Activated CD8-positive, alpha-beta T cell treated with anti-CD3 and anti-CD28 coated beads for 36 hours (primary cell): ENCODE measurements at regions not wholly inside any gene's neighbourhood (a gene's known extent, or its start where the extent isn't known, plus 50 kb on each side); places are given as distances from the start of the nearest gene placed in this dataset.

Source experiments
- ATAC-seq: fragments of 200-7000 bp; cut with Tn5 transposase; one replicate; pipeline ENCODE4 v1.10.0; 2021; ENCODE audit warnings: mild to moderate bottlenecking, moderate library complexity
- CTCF ChIA-PET: fragments of 350-600 bp; sonication (Branson Sonifier 250); formaldehyde crosslinking; loops from one replicate; lab custom pipeline; 2021; ENCODE audit warnings: antibody characterized with exemption; lab: Charles Lee
- POLR2A ChIA-PET: fragments of 350-600 bp; sonication (Branson Sonifier 250); formaldehyde crosslinking; loops from one replicate; lab custom pipeline; 2021; ENCODE audit warnings: antibody characterized with exemption; lab: Charles Lee
- DNase-seq: peaks from one replicate; pipeline ENCODE4 v3.0.0-alpha.2; 2020
- H3K27ac Mint-ChIP-seq: one replicate; pipeline ENCODE4 v1.8.0; 2021; ENCODE audit warnings: mild to moderate bottlenecking, mixed read lengths
- H3K27me3 Mint-ChIP-seq: one replicate; pipeline ENCODE4 v1.8.0; 2021; ENCODE audit warnings: mixed read lengths
- H3K36me3 Mint-ChIP-seq: one replicate; pipeline ENCODE4 v1.8.0; 2021; ENCODE audit warnings: low read depth, mixed read lengths
- H3K4me1 Mint-ChIP-seq: one replicate; pipeline ENCODE4 v1.8.0; 2021; ENCODE audit warnings: low read depth, mixed read lengths
- H3K4me3 Mint-ChIP-seq: one replicate; pipeline ENCODE4 v1.8.0; 2021; ENCODE audit warnings: mild to moderate bottlenecking, moderate library complexity, mixed read lengths
- H3K9me3 Mint-ChIP-seq: one replicate; pipeline ENCODE4 v1.8.0; 2021; ENCODE audit warnings: mixed read lengths
- CTCF ChIP-seq: fragments of 200-600 bp; IDR thresholded peaks from one replicate; pipeline ENCODE4 v1.8.0; 2022; ENCODE audit warnings: antibody characterized with exemption, mild to moderate bottlenecking
- intact Hi-C: fragments of 100-400 bp; cut with micrococcal nuclease; formaldehyde crosslinking; loops from one replicate; pipeline ENCODE4 v1.10.0; 2022

- no peak for DNase-seq
- H3K36me3 Mint-ChIP-seq: no peaks in the 10 kb centered on the region
- no peak for TF ChIP-seq CTCF
- POLR2A ChIA-PET: no interaction called here
- ATAC-seq: no peak
- H3K27me3 Mint-ChIP-seq: no peaks in the 10 kb centered on the region
- H3K27ac Mint-ChIP-seq: no peak overlapping the region
- CTCF ChIA-PET: no interaction called here
- H3K9me3 Mint-ChIP-seq: no peaks in the 10 kb centered on the region
- intact Hi-C loops: no loop called here
- H3K4me3 Mint-ChIP-seq: no peak overlapping the region
- H3K4me1 Mint-ChIP-seq: no peaks in the 10 kb centered on the region
Measured at GRCh38 chr5:2995035-2995434, 243.6 kb upstream of the IRX2 start.

DNA sequence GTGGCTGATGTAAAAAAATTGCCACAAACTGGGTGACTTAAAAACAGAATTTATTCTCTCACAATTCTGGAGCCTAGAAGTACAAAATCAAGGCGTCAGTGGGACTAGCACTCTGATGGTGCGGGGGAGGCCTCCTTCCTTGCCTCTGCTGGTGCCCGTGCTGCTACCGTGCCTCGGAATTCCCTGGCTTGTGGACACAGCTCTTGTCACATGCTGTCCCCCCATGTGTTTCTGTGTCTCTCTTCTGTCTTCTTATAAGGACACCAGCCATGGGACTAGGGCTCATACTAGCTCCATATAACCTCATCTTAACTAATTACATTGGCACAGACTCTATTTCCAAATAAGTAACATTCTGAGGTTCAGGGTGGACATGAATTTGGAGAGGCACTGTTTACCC lies 242.3 kb upstream of the IRX2 start:
- no peaks in the 10 kb centered on the region for H3K27me3 Mint-ChIP-seq
- ChIA-PET CTCF (no interaction called here), POLR2A (no interaction called here)
- ATAC-seq (no peak), DNase-seq (no peak)
- TF ChIP-seq CTCF: no peak
- intact Hi-C loops: no loop called here
- no peak overlapping the region for H3K4me3 Mint-ChIP-seq
- no peaks in the 10 kb centered on the region for H3K9me3 Mint-ChIP-seq
- H3K4me1 Mint-ChIP-seq: no peaks in the 10 kb centered on the region
- no peak overlapping the region for H3K27ac Mint-ChIP-seq
- H3K36me3 Mint-ChIP-seq: no peaks in the 10 kb centered on the region

DNA sequence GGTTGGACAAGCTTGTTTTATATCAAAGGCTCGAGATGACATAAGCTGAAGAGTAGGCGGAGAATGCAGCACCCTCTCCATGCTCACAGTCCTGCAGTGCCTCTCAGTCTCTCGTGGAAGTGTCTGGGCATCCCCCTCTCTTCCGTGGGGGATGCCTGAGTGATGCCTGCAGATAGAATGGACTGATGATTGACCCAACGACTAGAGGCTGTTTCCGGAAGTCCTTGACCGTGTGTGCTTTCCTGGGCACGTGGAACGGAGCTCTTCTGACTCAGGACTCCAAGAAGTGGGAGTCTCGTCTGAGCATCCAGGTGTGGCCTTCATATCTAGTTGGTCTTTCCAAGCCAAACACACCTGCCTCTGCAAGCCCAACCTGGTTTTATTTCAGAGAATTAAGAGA lies 241.8 kb upstream of the IRX2 start:
- no peak for TF ChIP-seq CTCF
- ChIA-PET POLR2A (no interaction called here), CTCF (no interaction called here)
- ATAC-seq (no peak), DNase-seq (no peak)
- intact Hi-C loops: no loop called here
- Mint-ChIP-seq H3K36me3 (no peaks in the 10 kb centered on the region), H3K4me1 (no peaks in the 10 kb centered on the region), H3K27me3 (no peaks in the 10 kb centered on the region), H3K27ac (no peak overlapping the region), H3K9me3 (no peaks in the 10 kb centered on the region), H3K4me3 (no peak overlapping the region)

DNA sequence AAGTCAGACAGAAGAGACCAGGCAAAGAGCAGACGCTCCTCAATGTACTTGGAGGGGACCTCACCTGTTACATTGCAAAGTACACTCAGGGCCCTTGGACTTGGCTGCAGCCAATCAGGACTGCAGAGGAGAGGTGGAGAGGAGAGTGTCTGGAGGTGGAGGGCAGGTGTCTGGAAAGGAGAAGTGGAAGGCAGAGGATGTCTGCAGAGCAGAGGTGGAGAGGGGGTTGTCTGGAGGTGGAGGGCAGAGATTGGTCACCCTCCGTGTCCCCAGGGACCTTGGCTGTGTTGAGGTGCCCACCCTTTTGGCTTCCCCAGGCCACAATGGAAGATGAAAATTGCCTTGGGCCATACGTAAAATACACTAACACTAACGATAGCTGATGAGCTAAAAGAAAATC lies 241.3 kb upstream of the IRX2 start:
- Mint-ChIP-seq H3K27ac (no peak overlapping the region), H3K36me3 (no peaks in the 10 kb centered on the region), H3K27me3 (no peaks in the 10 kb centered on the region), H3K9me3 (no peaks in the 10 kb centered on the region), H3K4me3 (no peak overlapping the region), H3K4me1 (no peaks in the 10 kb centered on the region)
- DNase-seq (no peak), ATAC-seq (no peak)
- ChIA-PET CTCF (no interaction called here), POLR2A (no interaction called here)
- no peak for TF ChIP-seq CTCF
- intact Hi-C loops: no loop called here

GRCh38 chr5:2991884-2992283 lies 240.4 kb upstream of the IRX2 start:
- H3K27me3 Mint-ChIP-seq: no peaks in the 10 kb centered on the region
- no peaks in the 10 kb centered on the region for H3K36me3 Mint-ChIP-seq
- H3K9me3 Mint-ChIP-seq: no peaks in the 10 kb centered on the region
- TF ChIP-seq CTCF: no peak
- no peak overlapping the region for H3K4me3 Mint-ChIP-seq
- CTCF ChIA-PET: no interaction called here
- no peak for ATAC-seq
- intact Hi-C loops: no loop called here
- POLR2A ChIA-PET: no interaction called here
- no peaks in the 10 kb centered on the region for H3K4me1 Mint-ChIP-seq
- no peak overlapping the region for H3K27ac Mint-ChIP-seq
- no peak for DNase-seq
